ENCODE measurements at regions not wholly inside any gene's neighbourhood (a gene's known extent, or its start where the extent isn't known, plus 50 kb on each side); places are given as distances from the start of the nearest gene placed in this dataset.
"Not testable (repeated sequence)": the region's sequence is repeated elsewhere in the genome, so short reads cannot be mapped to it uniquely, and the experiment has no call there.

DNA sequence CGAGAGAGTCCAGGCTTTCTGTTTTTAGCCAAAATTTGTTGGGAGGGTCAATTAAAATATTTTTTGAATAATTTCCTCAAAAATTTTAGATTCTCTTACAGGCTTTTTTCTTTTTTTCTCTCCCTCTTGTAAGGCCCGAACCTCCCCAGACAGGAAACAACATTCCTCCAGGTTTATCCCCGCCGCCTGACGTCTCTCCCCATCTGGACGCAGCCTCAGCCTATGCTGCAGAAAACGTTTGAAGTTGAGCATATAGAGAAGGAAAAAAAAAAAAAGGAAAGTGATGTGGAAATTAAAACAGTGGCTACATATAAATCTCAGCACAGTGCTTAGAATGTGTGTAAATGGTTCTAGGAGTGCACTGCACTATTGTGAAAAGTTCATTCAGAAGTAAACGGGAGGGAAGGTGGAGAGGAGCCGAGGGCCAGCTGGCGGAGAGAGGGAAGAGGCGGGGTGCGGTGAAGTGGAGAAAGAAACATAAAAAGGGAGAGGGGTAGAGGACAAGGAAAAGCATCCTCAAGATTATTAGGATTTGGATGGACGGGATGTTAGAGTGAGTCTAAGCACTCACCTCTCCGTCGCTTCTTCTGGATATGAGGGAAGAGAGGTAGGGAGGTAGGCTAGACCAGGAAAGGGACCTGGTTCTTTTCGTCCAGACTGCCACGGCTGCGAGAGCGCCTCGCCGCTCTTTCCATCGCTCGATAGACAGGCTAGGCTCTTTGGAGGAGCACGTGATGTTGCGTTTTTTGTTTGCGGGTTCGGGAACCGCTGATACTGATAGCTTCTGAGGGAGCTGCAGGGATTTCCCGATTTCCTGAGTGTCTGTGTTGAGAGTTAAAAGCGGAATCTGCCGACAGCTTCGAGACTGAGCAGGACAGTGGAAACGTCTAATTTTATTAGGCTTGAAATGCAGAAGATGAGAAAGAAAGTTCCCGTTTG lies 98.7 kb downstream of the TRIM27 start:
- H3K36me3 ChIP-seq (ENCODE audit: insufficient read depth, low read length), result no peaks in the 10 kb centered on the region
- H3K9me3 ChIP-seq (ENCODE audit: low read length), result no peaks in the 10 kb centered on the region
- H3K27me3 ChIP-seq (ENCODE audit: control insufficient read depth in 1 of 2, insufficient read depth in 2 of 2, low read length in 2 of 2), result peaks cover 27 to 59% of the 10 kb centered on the region in 2 donors
- no peak overlapping the region for H3K9ac ChIP-seq (ENCODE audit: low read length)
- H3K4me1 ChIP-seq (ENCODE audit: insufficient read depth, low read length), result no peaks in the 10 kb centered on the region
- no peak overlapping the region for H3K27ac ChIP-seq (ENCODE audit: low read depth, low read length)
- H3K4me3 ChIP-seq (ENCODE audit: low read depth in 1 of 2, low read length in 2 of 2), result no peak overlapping the region

DNA sequence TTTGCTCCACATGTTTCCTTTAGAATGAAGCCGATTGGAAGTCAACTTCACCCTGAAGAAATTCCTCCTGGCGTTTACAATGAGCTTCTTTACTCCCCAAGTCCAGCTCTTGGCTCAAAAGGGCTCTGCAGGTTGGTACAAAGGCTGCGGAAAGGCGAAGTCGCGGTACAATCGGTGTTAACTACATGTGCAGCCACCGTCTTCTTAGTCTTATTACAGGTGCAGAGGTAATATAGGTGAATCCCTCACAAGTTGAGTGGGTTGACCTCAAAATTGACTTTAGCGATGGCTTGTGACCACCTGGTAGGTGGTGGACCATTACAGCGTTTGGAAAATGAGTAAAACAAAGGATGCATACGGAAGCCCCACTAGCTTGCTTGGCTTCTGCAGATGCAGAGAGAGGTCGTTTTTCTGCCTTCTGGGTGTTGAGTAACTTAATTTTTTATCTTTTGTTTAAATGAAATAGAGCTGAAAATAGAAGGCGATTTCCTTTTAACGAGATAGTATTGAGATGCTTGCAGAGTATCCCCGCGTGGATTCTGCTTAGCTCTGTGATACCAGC lies 98.0 kb downstream of the TRIM27 start:
- H3K4me3 ChIP-seq (ENCODE audit: low read depth in 1 of 2, low read length in 2 of 2), result no peak overlapping the region
- no peaks in the 10 kb centered on the region for H3K36me3 ChIP-seq (ENCODE audit: insufficient read depth, low read length)
- H3K4me1 ChIP-seq (ENCODE audit: insufficient read depth, low read length), result no peaks in the 10 kb centered on the region
- H3K9me3 ChIP-seq (ENCODE audit: low read length), result no peaks in the 10 kb centered on the region
- H3K9ac ChIP-seq (ENCODE audit: low read length), result no peak overlapping the region
- peaks cover 27 to 53% of the 10 kb centered on the region in 2 donors for H3K27me3 ChIP-seq (ENCODE audit: control insufficient read depth in 1 of 2, insufficient read depth in 2 of 2, low read length in 2 of 2)
- no peak overlapping the region for H3K27ac ChIP-seq (ENCODE audit: low read depth, low read length)

DNA sequence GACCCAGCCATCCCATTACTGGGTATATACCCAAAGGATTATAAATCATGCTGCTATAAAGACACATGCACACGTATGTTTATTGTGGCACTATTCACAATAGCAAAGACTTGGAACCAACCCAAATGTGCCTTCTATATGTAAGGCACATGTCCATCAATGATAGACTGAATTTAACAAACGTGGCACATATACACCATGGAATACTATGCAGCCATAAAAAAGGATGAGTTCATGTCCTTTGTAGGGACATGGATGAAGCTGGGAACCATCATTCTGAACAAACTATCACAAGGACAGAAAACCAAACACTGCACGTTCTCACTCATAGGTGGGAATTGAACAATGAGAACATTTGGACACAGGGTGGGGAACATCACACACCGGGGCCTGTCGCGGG lies 92.1 kb downstream of the TRIM27 start:
- not testable (repeated sequence) for H3K27ac ChIP-seq (ENCODE audit: low read depth, low read length); H3K9me3 ChIP-seq (ENCODE audit: low read length); H3K9ac ChIP-seq (ENCODE audit: low read length); H3K4me1 ChIP-seq (ENCODE audit: insufficient read depth, low read length); H3K36me3 ChIP-seq (ENCODE audit: insufficient read depth, low read length); H3K4me3 ChIP-seq (ENCODE audit: low read depth in 1 of 2, low read length in 2 of 2)
- H3K27me3 ChIP-seq (ENCODE audit: control insufficient read depth in 1 of 2, insufficient read depth in 2 of 2, low read length in 2 of 2), result peaks cover 8 to 12% of the 10 kb centered on the region in 2 donors

DNA sequence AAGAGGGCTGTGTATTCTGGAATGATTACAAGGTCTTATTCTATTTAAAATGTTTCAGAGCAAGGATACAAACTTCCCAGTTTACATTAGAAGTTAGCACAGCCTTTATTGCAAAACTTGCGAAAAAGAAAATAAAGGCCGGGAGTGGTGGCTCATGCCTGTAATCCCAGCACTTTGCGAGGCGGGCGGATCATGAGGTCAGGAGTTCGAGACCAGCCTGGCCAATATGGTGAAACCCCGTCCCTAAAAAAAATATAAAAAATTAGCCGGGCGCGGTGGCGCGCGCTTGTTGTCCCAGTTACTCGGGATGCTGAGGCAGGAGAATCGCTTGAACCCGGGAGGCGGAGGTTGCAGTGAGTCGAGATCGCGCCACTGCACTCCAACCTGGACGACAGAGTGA lies 87.1 kb downstream of the TRIM27 start:
- not testable (repeated sequence) for H3K4me3 ChIP-seq (ENCODE audit: low read depth in 1 of 2, low read length in 2 of 2); H3K4me1 ChIP-seq (ENCODE audit: insufficient read depth, low read length); H3K27me3 ChIP-seq (ENCODE audit: control insufficient read depth in 1 of 2, insufficient read depth in 2 of 2, low read length in 2 of 2)

DNA sequence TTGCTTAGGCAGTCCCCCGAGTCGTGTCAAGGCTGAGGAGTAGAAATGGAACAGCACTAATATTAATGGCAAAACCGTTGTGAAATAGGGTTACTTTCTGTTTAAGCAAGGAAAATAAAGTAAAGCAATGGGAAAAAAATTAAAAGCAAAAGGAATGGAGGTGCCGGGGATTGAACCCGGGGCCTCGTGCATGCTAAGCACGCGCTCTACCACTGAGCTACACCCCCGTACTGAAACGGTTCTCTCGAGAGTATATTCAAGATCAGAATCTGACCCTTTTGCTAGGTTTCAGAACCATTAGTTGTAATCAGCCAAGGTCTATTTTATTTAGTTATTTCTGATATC lies 85.5 kb downstream of the TRIM27 start:
- Histone ChIP-seq H3K9me3 (ENCODE audit: low read length) (no peaks in the 10 kb centered on the region), H3K4me3 (ENCODE audit: low read depth in 1 of 2, low read length in 2 of 2) (peak overlapping the region; percentile 62 to 86), H3K9ac (ENCODE audit: low read length) (peak overlapping the region; percentile 63), H3K4me1 (ENCODE audit: insufficient read depth, low read length) (no peaks in the 10 kb centered on the region), H3K27ac (ENCODE audit: low read depth, low read length) (peak overlapping the region; percentile 30), H3K36me3 (ENCODE audit: insufficient read depth, low read length) (no peaks in the 10 kb centered on the region), H3K27me3 (ENCODE audit: control insufficient read depth in 1 of 2, insufficient read depth in 2 of 2, low read length in 2 of 2) (peaks cover 5 to 12% of the 10 kb centered on the region in 2 donors)

More for the DNA sequence above, 87.1 kb downstream of the TRIM27 start:
- not testable (repeated sequence) for H3K9me3 ChIP-seq (ENCODE audit: low read length); H3K36me3 ChIP-seq (ENCODE audit: insufficient read depth, low read length); H3K9ac ChIP-seq (ENCODE audit: low read length); H3K27ac ChIP-seq (ENCODE audit: low read depth, low read length)

DNA sequence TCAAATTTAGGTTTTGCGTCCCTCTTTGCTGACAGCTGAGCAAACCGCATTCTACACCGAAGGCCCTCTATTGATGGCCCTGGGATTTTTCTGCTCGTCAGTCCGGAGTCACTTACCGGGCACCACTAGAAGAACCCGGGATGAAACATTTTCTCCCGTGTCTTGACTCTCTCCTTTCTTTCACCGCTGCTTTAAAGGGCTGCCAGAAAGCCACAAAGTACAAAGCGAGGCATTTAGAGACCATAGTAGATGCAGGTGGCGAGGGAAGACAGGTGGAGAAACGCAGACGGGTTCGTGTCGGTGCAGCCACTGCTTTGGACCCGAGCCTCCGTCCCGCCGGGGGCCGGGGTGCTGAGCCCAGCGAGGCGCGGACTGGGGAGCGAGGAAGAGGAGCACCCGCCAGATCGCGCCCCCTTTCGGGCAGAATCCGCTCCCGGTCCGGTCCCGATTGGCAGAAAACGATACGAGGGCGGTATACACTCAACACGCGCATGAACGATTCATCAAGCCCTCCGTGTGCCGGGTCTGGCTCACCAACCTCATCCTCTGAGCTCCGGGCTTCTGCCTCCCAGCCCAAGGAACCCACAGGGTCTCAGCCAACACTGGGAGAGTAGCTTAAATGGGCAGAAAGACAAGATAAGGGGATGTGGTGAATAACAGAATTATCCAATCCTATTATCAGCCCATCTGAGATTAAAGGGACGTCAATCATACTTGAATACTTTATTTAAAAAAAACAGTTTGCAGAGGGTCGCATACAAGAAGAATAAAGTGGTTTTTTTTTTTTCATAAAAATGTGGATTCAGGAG lies 84.9 kb downstream of the TRIM27 start:
- Histone ChIP-seq H3K4me1 (ENCODE audit: insufficient read depth, low read length) (no peaks in the 10 kb centered on the region), H3K27me3 (ENCODE audit: control insufficient read depth in 1 of 2, insufficient read depth in 2 of 2, low read length in 2 of 2) (peaks cover 5 to 16% of the 10 kb centered on the region in 2 donors), H3K9me3 (ENCODE audit: low read length) (no peaks in the 10 kb centered on the region), H3K9ac (ENCODE audit: low read length) (peak overlapping the region; percentile 63), H3K36me3 (ENCODE audit: insufficient read depth, low read length) (no peaks in the 10 kb centered on the region), H3K27ac (ENCODE audit: low read depth, low read length) (peak overlapping the region; percentile 30), H3K4me3 (ENCODE audit: low read depth in 1 of 2, low read length in 2 of 2) (peak overlapping the region; percentile 62 to 86)

DNA sequence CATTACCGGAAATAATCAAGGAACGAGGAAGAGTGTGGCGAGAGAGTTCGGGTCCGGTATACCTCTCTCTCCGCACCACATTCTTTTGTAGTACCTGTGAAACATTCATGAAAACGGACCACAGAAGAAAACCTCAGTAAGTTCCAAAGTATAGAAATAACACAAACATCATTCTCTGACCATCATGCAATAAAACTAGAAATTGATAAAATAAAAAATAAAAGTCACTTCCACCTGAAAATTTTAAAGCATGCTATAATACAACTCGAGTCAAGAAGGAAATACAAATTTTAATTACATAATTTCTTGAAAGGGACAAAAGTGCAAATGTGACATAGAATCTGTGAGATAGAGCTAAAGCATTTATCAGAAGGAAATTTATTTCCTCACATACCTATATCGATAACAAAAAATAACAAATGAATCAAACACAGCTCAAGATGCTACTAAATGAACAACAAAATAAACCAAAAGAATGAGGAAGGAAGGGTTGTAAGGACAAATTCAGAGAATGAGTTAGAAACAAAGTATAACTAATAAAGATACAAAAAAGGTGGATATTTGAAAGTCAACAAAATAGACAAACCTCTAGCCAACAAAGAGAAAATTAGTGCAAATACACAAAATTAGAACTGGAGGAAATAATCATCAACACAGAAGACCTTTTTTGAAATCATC lies 84.2 kb downstream of the TRIM27 start:
- H3K9me3 ChIP-seq (ENCODE audit: low read length), result no peaks in the 10 kb centered on the region
- peak overlapping the region; percentile 62 to 86 for H3K4me3 ChIP-seq (ENCODE audit: low read depth in 1 of 2, low read length in 2 of 2)
- peaks cover 5 to 19% of the 10 kb centered on the region in 2 donors for H3K27me3 ChIP-seq (ENCODE audit: control insufficient read depth in 1 of 2, insufficient read depth in 2 of 2, low read length in 2 of 2)
- no peaks in the 10 kb centered on the region for H3K4me1 ChIP-seq (ENCODE audit: insufficient read depth, low read length)
- H3K36me3 ChIP-seq (ENCODE audit: insufficient read depth, low read length), result no peaks in the 10 kb centered on the region
- peak overlapping the region; percentile 63 for H3K9ac ChIP-seq (ENCODE audit: low read length)
- no peak overlapping the region for H3K27ac ChIP-seq (ENCODE audit: low read depth, low read length)

DNA sequence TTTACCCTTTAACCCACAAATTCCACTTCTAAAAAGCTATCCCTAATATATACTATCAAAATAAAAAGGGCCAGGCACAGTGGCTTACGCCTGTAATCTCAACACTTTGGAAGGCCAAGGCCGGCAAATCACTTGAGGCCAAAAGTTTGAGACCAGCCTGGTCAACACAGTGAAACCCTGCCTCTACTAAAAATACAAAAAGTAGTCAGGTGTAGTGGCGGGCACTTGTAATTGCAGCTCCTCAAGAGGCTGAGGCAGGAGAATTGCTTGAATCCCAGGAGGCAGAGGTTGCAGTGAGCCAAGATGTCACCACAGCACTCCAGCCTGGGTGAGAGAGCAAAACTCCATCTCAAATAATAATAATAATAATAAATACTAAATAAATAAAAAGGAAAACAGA lies 82.5 kb downstream of the TRIM27 start:
- H3K4me1 ChIP-seq (ENCODE audit: insufficient read depth, low read length), result no peaks in the 10 kb centered on the region
- H3K27me3 ChIP-seq (ENCODE audit: control insufficient read depth in 1 of 2, insufficient read depth in 2 of 2, low read length in 2 of 2), result peaks cover 0 to 19% of the 10 kb centered on the region in 2 donors

DNA sequence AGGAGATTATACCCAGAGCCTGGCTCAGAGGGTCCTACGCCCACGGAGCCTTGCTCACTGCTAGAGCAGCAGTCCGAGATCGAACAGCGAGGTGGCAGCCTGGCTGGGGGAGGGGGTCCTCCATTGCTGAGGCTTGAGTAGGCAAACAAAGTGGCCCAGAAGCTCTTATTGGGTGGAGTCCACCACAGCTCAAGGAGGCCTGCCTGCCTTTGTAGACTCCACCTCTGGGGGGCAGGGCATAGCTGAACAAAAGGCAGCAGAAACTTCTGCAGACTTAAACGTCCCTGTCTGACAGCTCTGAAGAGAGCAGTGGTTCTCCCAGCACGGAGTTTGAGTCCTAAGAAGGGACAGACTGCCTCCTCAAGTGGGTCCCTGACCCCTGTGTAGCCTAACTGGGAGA lies 75.0 kb downstream of the TRIM27 start:
- not testable (repeated sequence) for H3K9me3 ChIP-seq (ENCODE audit: low read length); H3K9ac ChIP-seq (ENCODE audit: low read length); H3K27ac ChIP-seq (ENCODE audit: low read depth, low read length); H3K27me3 ChIP-seq (ENCODE audit: control insufficient read depth in 1 of 2, insufficient read depth in 2 of 2, low read length in 2 of 2); H3K4me3 ChIP-seq (ENCODE audit: low read depth in 1 of 2, low read length in 2 of 2); H3K4me1 ChIP-seq (ENCODE audit: insufficient read depth, low read length); H3K36me3 ChIP-seq (ENCODE audit: insufficient read depth, low read length)

More for the DNA sequence above, 82.5 kb downstream of the TRIM27 start:
- Histone ChIP-seq H3K4me3 (ENCODE audit: low read depth in 1 of 2, low read length in 2 of 2) (no peak overlapping the region), H3K9me3 (ENCODE audit: low read length) (no peaks in the 10 kb centered on the region), H3K36me3 (ENCODE audit: insufficient read depth, low read length) (no peaks in the 10 kb centered on the region), H3K27ac (ENCODE audit: low read depth, low read length) (no peak overlapping the region), H3K9ac (ENCODE audit: low read length) (no peak overlapping the region)

Measured in muscle layer of colon (tissue), 2 donors.